ENCODE measurements at regions not wholly inside any gene's neighbourhood (a gene's known extent, or its start where the extent isn't known, plus 50 kb on each side); places are given as distances from the start of the nearest gene placed in this dataset.
A peak's percentile ranks its signal among the peaks of the same experiment; 100 is the strongest.

GRCh38 chr2:121110924-121111323 lies 174.1 kb downstream of the TFCP2L1 start:
- Mint-ChIP-seq H3K9me3 (no peaks in the 10 kb centered on the region), H3K4me1 (no peaks in the 10 kb centered on the region), H3K4me3 (no peak overlapping the region), H3K27ac (no peak overlapping the region), H3K27me3 (no peaks in the 10 kb centered on the region), H3K36me3 (ENCODE audit: low read depth) (no peaks in the 10 kb centered on the region)
- DNase-seq, result no peak
- intact Hi-C loops (cut with micrococcal nuclease), result no loop called here

- DNase-seq, result no peak
- Mint-ChIP-seq H3K36me3 (ENCODE audit: low read depth) (no peaks in the 10 kb centered on the region), H3K27me3 (no peaks in the 10 kb centered on the region), H3K4me1 (no peaks in the 10 kb centered on the region), H3K9me3 (no peaks in the 10 kb centered on the region), H3K27ac (no peak overlapping the region), H3K4me3 (no peak overlapping the region)
- intact Hi-C loops (cut with micrococcal nuclease), result no loop called here
These were observed 166.1 kb downstream of the TFCP2L1 start for GRCh38 chr2:121118951-121119350.

GRCh38 chr2:121120411-121120810 lies 164.6 kb downstream of the TFCP2L1 start:
- Mint-ChIP-seq H3K4me1 (no peaks in the 10 kb centered on the region), H3K27me3 (no peaks in the 10 kb centered on the region), H3K27ac (no peak overlapping the region), H3K36me3 (ENCODE audit: low read depth) (no peaks in the 10 kb centered on the region), H3K9me3 (no peaks in the 10 kb centered on the region), H3K4me3 (no peak overlapping the region)
- intact Hi-C loops (cut with micrococcal nuclease), result no loop called here
- no peak for DNase-seq

- no peak for DNase-seq
- intact Hi-C loops (cut with micrococcal nuclease), result no loop called here
- Mint-ChIP-seq H3K4me1 (no peaks in the 10 kb centered on the region), H3K27ac (no peak overlapping the region), H3K4me3 (no peak overlapping the region), H3K9me3 (no peaks in the 10 kb centered on the region), H3K36me3 (ENCODE audit: low read depth) (no peaks in the 10 kb centered on the region), H3K27me3 (no peaks in the 10 kb centered on the region)
These were observed 164.0 kb downstream of the TFCP2L1 start for GRCh38 chr2:121120991-121121390.

GRCh38 chr2:121121661-121122060 lies 163.3 kb downstream of the TFCP2L1 start:
- H3K27ac Mint-ChIP-seq, result no peak overlapping the region
- intact Hi-C loops (cut with micrococcal nuclease), result no loop called here
- no peak overlapping the region for H3K4me3 Mint-ChIP-seq
- no peaks in the 10 kb centered on the region for H3K27me3 Mint-ChIP-seq
- H3K4me1 Mint-ChIP-seq, result no peaks in the 10 kb centered on the region
- H3K36me3 Mint-ChIP-seq (ENCODE audit: low read depth), result no peaks in the 10 kb centered on the region
- H3K9me3 Mint-ChIP-seq, result no peaks in the 10 kb centered on the region
- no peak for DNase-seq

- Mint-ChIP-seq H3K27me3 (no peaks in the 10 kb centered on the region), H3K4me1 (no peaks in the 10 kb centered on the region), H3K4me3 (no peak overlapping the region), H3K9me3 (no peaks in the 10 kb centered on the region), H3K36me3 (ENCODE audit: low read depth) (no peaks in the 10 kb centered on the region), H3K27ac (no peak overlapping the region)
- intact Hi-C loops (cut with micrococcal nuclease), result no loop called here
- DNase-seq, result no peak
These were observed 161.7 kb downstream of the TFCP2L1 start for GRCh38 chr2:121123268-121123667.

- H3K9me3 Mint-ChIP-seq, result no peaks in the 10 kb centered on the region
- intact Hi-C loops (cut with micrococcal nuclease), result no loop called here
These were observed 160.7 kb downstream of the TFCP2L1 start for GRCh38 chr2:121124330-121124729.

GRCh38 chr2:121125350-121125749 lies 159.7 kb downstream of the TFCP2L1 start:
- no peak overlapping the region for H3K27ac Mint-ChIP-seq
- intact Hi-C loops (cut with micrococcal nuclease), result no loop called here
- H3K36me3 Mint-ChIP-seq (ENCODE audit: low read depth), result no peaks in the 10 kb centered on the region
- no peaks in the 10 kb centered on the region for H3K9me3 Mint-ChIP-seq
- H3K27me3 Mint-ChIP-seq, result no peaks in the 10 kb centered on the region
- H3K4me1 Mint-ChIP-seq, result no peaks in the 10 kb centered on the region
- no peak overlapping the region for H3K4me3 Mint-ChIP-seq
- DNase-seq, result no peak

More at GRCh38 chr2:121124330-121124729, 160.7 kb downstream of the TFCP2L1 start:
- no peak for DNase-seq
- H3K27me3 Mint-ChIP-seq, result no peaks in the 10 kb centered on the region
- H3K27ac Mint-ChIP-seq, result no peak overlapping the region
- H3K4me3 Mint-ChIP-seq, result no peak overlapping the region
- no peaks in the 10 kb centered on the region for H3K4me1 Mint-ChIP-seq
- no peaks in the 10 kb centered on the region for H3K36me3 Mint-ChIP-seq (ENCODE audit: low read depth)

GRCh38 chr2:121128741-121129659 lies 156.0 kb downstream of the TFCP2L1 start:
- Mint-ChIP-seq H3K9me3 (no peaks in the 10 kb centered on the region), H3K27ac (no peak overlapping the region), H3K36me3 (ENCODE audit: low read depth) (no peaks in the 10 kb centered on the region), H3K4me1 (no peaks in the 10 kb centered on the region), H3K4me3 (no peak overlapping the region), H3K27me3 (no peaks in the 10 kb centered on the region)
- peak; percentile 61 for DNase-seq
- intact Hi-C loops (cut with micrococcal nuclease), result no loop called here

GRCh38 chr2:121129692-121130091 lies 155.3 kb downstream of the TFCP2L1 start:
- Mint-ChIP-seq H3K9me3 (no peaks in the 10 kb centered on the region), H3K36me3 (ENCODE audit: low read depth) (no peaks in the 10 kb centered on the region), H3K4me1 (no peaks in the 10 kb centered on the region), H3K27me3 (no peaks in the 10 kb centered on the region), H3K4me3 (no peak overlapping the region), H3K27ac (no peak overlapping the region)
- intact Hi-C loops (cut with micrococcal nuclease), result no loop called here
- no peak for DNase-seq

GRCh38 chr2:121130301-121130850 lies 154.6 kb downstream of the TFCP2L1 start:
- H3K4me3 Mint-ChIP-seq, result no peak overlapping the region
- no peaks in the 10 kb centered on the region for H3K36me3 Mint-ChIP-seq (ENCODE audit: low read depth)
- intact Hi-C loops (cut with micrococcal nuclease), result no loop called here
- H3K9me3 Mint-ChIP-seq, result no peaks in the 10 kb centered on the region
- DNase-seq, result no peak
- no peaks in the 10 kb centered on the region for H3K27me3 Mint-ChIP-seq
- H3K4me1 Mint-ChIP-seq, result no peaks in the 10 kb centered on the region
- H3K27ac Mint-ChIP-seq, result no peak overlapping the region

GRCh38 chr2:121131375-121131774 lies 153.6 kb downstream of the TFCP2L1 start:
- intact Hi-C loops (cut with micrococcal nuclease), result no loop called here
- no peak for DNase-seq
- Mint-ChIP-seq H3K27me3 (no peaks in the 10 kb centered on the region), H3K36me3 (ENCODE audit: low read depth) (no peaks in the 10 kb centered on the region), H3K27ac (no peak overlapping the region), H3K4me1 (no peaks in the 10 kb centered on the region), H3K9me3 (no peaks in the 10 kb centered on the region), H3K4me3 (no peak overlapping the region)

- no peaks in the 10 kb centered on the region for H3K9me3 Mint-ChIP-seq
- H3K4me1 Mint-ChIP-seq, result no peaks in the 10 kb centered on the region
- no peak overlapping the region for H3K4me3 Mint-ChIP-seq
- no peaks in the 10 kb centered on the region for H3K36me3 Mint-ChIP-seq (ENCODE audit: low read depth)
- no peak overlapping the region for H3K27ac Mint-ChIP-seq
- H3K27me3 Mint-ChIP-seq, result no peaks in the 10 kb centered on the region
- intact Hi-C loops (cut with micrococcal nuclease), result no loop called here
- DNase-seq, result no peak
These were observed 152.8 kb downstream of the TFCP2L1 start for GRCh38 chr2:121132054-121132761.

GRCh38 chr2:121132762-121133107 lies 152.3 kb downstream of the TFCP2L1 start:
- Mint-ChIP-seq H3K4me1 (no peaks in the 10 kb centered on the region), H3K27ac (no peak overlapping the region), H3K4me3 (no peak overlapping the region), H3K9me3 (no peaks in the 10 kb centered on the region), H3K27me3 (no peaks in the 10 kb centered on the region), H3K36me3 (ENCODE audit: low read depth) (no peaks in the 10 kb centered on the region)
- intact Hi-C loops (cut with micrococcal nuclease), result no loop called here
- no peak for DNase-seq

All from activated CD4-positive, alpha-beta T cell treated with anti-CD3 and anti-CD28 coated beads, Interleukin-2, amount 10 ng/mL, durations not matched to agents 24 days and 14 days (primary cell).